GM18511 (cell line): ENCODE measurements at regions not wholly inside any gene's neighbourhood (a gene's known extent, or its start where the extent isn't known, plus 50 kb on each side); places are given as distances from the start of the nearest gene placed in this dataset.

Source experiments
- ATAC-seq: cut with Tn5 transposase; IDR thresholded peaks from one replicate; pipeline ENCODE4 v1.9.1; 2021; ENCODE audit warnings: mild to moderate bottlenecking, moderate library complexity; ENCODE audit not compliant: unreplicated experiment

GRCh38 chr18:28834889-28835288, 658.0 kb upstream of the CDH2 start:
- ATAC-seq, result no peak

GRCh38 chr18:28831908-28832307, 655.0 kb upstream of the CDH2 start:
- no peak for ATAC-seq

- no peak for ATAC-seq
These were observed 654.5 kb upstream of the CDH2 start for GRCh38 chr18:28831476-28831875.

- no peak for ATAC-seq
These were observed 649.2 kb upstream of the CDH2 start for GRCh38 chr18:28826107-28826506.

GRCh38 chr18:28824183-28824574, 647.2 kb upstream of the CDH2 start:
- ATAC-seq, result no peak

- no peak for ATAC-seq
These were observed 646.7 kb upstream of the CDH2 start for GRCh38 chr18:28823506-28824182.

GRCh38 chr18:28820353-28820752, 643.4 kb upstream of the CDH2 start:
- ATAC-seq, result no peak

GRCh38 chr18:28816155-28816554, 639.2 kb upstream of the CDH2 start:
- ATAC-seq, result no peak

- ATAC-seq, result no peak
These were observed 637.4 kb upstream of the CDH2 start for GRCh38 chr18:28814365-28814764.

- ATAC-seq, result no peak
These were observed 631.4 kb upstream of the CDH2 start for GRCh38 chr18:28808373-28808772.

GRCh38 chr18:28805491-28805890, 628.6 kb upstream of the CDH2 start:
- ATAC-seq, result no peak

GRCh38 chr18:28804512-28805202, 627.7 kb upstream of the CDH2 start:
- ATAC-seq, result no peak

- no peak for ATAC-seq
These were observed 625.6 kb upstream of the CDH2 start for GRCh38 chr18:28802546-28802945.

GRCh38 chr18:28801876-28802275, 624.9 kb upstream of the CDH2 start:
- ATAC-seq, result no peak

- ATAC-seq, result no peak
These were observed 617.7 kb upstream of the CDH2 start for GRCh38 chr18:28794459-28795245.

GRCh38 chr18:28793901-28794300, 617.0 kb upstream of the CDH2 start:
- no peak for ATAC-seq

- ATAC-seq, result no peak
These were observed 615.6 kb upstream of the CDH2 start for GRCh38 chr18:28792404-28793086.

GRCh38 chr18:28791101-28791500, 614.2 kb upstream of the CDH2 start:
- ATAC-seq, result no peak

- no peak for ATAC-seq
These were observed 612.6 kb upstream of the CDH2 start for GRCh38 chr18:28789502-28789901.

GRCh38 chr18:28786926-28787325, 610.0 kb upstream of the CDH2 start:
- ATAC-seq, result no peak

- no peak for ATAC-seq
These were observed 604.9 kb upstream of the CDH2 start for GRCh38 chr18:28781616-28782362.
